GM10248 (cell line): ENCODE measurements at regions not wholly inside any gene's neighbourhood (a gene's known extent, or its start where the extent isn't known, plus 50 kb on each side); places are given as distances from the start of the nearest gene placed in this dataset.

Experiments used
- CTCF ChIA-PET: fragments of 300-600 bp; sonication (Branson Sonifier 250); formaldehyde crosslinking; extraction: SDS; loops from one replicate; lab custom pipeline; 2021; ENCODE audit warnings: antibody characterized with exemption; lab: Yijun Ruan, JAX
- POLR2A ChIA-PET: fragments of 350-650 bp; sonication (Branson Sonifier 250); formaldehyde crosslinking; extraction: SDS; loops from one replicate; lab custom pipeline; 2020; ENCODE audit warnings: antibody characterized with exemption; lab: Yijun Ruan, JAX
- DNase-seq: peaks from one replicate; pipeline ENCODE4 v3.0.0; 2012; ENCODE audit errors: extremely low spot score
- TF ChIP-seq, protein P1 (sequence below): IDR thresholded peaks from 2 replicates; pipeline ENCODE4 v1.5.1; 2012; ENCODE audit warnings: mild to moderate bottlenecking, low read depth; ENCODE audit errors: extremely low read depth, missing control alignments, control extremely low read depth

DNA sequence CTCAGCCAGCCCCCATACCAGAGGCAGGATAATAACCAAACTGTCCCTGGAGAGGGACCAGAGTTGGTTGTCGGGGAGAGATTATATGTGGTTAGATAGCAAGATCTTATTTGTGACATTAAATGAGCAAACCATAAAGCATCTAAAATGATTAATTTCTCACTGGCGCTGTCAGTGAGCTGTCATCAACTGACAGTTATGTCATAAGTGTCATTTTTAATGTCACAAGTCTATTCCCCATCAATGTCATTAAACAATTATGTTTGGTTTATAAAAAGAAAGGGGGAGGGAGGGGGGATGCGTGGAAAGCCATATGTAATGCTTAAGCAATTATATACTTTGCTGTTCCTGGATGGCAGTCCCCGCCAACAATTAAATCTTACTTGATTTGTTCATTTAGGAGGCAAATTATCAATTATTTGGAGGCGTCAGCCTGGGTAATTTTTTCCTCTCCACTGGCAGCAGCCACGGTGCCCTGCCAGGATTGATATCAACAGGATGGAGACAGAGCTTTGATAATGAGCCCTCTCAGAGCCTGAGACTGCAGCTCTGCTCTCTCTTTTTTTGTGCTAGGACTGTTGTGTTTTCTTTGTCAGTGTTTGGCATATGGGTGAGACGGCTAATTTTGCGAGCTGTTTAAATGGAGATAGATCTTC is 333.6 kb upstream of the CAMK1G start:
- TF ChIP-seq, protein P1, sequence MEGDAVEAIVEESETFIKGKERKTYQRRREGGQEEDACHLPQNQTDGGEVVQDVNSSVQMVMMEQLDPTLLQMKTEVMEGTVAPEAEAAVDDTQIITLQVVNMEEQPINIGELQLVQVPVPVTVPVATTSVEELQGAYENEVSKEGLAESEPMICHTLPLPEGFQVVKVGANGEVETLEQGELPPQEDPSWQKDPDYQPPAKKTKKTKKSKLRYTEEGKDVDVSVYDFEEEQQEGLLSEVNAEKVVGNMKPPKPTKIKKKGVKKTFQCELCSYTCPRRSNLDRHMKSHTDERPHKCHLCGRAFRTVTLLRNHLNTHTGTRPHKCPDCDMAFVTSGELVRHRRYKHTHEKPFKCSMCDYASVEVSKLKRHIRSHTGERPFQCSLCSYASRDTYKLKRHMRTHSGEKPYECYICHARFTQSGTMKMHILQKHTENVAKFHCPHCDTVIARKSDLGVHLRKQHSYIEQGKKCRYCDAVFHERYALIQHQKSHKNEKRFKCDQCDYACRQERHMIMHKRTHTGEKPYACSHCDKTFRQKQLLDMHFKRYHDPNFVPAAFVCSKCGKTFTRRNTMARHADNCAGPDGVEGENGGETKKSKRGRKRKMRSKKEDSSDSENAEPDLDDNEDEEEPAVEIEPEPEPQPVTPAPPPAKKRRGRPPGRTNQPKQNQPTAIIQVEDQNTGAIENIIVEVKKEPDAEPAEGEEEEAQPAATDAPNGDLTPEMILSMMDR = no peak
- CTCF ChIA-PET = interaction anchor here (1.0 to 4.5 kb wide), 20 partner anchors 12 to 1228 kb away, joined by 3 to 43 read pairs (median 4); no protein-coding TSS in a partner anchor
- no peak for DNase-seq
- POLR2A ChIA-PET = no interaction called here

DNA sequence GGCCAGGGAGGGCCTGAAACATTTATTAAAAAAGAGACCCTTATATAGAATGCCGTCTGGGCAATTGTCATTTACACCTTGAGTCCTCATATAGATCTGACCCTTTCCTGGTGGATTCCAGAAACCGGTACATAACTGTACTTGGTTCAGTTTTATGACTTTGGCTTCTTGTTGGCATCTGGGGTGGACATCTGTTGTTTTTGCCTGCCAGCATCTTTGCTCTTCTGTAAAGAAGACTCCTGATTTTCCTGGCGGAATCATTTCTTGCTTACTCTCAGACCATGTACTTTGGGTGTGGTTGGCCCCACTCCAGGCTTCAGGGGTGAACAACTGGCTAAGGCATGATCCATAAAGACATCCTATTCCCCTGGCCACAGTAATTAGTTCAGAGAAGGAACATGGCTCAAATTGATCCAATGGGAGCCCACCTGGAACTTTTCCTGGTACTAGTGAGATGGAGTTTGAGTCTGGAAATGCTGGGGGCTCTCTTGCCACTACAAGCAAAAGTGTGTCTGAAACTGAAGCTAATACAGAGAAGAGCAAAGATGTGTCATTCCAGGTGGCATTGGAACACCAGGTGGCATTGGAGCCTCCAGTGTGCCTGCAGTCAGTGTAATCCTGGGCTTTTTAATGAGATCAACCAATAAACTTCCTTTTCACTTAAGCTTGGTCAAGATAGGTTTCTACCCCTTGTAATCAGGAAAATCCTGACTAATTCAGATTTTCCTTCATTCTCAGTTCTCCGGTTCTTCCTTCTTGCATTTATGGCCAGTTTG is 332.5 kb upstream of the CAMK1G start:
- POLR2A ChIA-PET = no interaction called here
- TF ChIP-seq, protein P1 = no peak
- CTCF ChIA-PET = interaction anchor here (0.7 to 4.3 kb wide), 2 partner anchors 170 to 599 kb away, joined by 3 to 29 read pairs; no protein-coding TSS in a partner anchor
- DNase-seq = no peak

DNA sequence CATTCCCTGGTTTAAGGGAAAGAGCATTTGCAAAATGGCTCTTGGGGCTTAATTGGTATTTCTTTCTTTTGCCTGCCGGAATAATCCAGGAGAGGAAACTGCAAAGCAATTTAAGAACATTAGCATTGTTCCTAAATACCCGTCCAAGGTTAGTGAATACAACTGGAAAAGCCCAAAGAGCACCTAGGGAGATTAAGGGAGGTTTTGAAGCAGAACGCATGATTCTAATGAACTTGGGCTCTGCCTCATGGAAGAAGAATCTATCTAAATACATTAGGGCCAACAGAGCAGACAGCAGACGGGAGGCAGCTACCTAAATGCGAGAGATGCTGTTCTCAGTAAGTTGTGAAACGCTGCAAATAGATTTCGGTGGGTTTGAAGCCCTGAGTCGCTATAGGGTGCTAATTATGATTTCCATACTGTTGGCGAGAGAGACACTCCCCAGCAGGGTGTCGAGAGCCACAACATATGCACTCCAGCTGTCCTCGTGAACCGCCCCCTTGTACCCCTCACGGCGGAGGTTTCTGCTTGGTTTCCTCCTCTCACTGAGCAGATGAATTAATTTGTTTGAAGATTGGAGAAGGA is 326.7 kb upstream of the CAMK1G start:
- no peak for DNase-seq
- CTCF ChIA-PET = interaction anchor here (1.5 kb wide), 1 partner anchor 8 kb away, joined by 5 read pairs; no protein-coding TSS in a partner anchor
- POLR2A ChIA-PET = no interaction called here
- TF ChIP-seq, protein P1 = no peak

DNA sequence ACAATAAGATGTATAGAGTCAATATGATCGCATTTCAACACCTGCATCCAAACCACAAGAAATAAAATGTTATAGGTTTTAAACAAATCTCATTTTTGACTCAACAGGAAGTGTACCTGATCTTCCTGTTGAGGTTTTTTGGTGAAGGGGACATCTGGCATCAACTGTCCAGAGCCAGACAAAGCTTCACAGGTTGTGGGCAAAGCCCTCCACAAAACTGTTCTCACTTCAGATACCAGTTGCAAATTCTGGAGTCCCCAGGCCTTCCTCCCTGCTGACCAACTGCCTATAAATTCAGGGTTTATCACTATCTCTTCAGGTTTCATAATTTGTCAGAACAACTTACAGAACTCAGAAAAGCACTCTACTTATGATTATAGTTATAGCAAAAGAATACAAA is 326.1 kb upstream of the CAMK1G start:
- TF ChIP-seq, protein P1 = no peak
- POLR2A ChIA-PET = no interaction called here
- CTCF ChIA-PET = interaction anchor here (1.5 kb wide), 1 partner anchor 9 kb away, joined by 5 read pairs; no protein-coding TSS in a partner anchor
- no peak for DNase-seq

DNA sequence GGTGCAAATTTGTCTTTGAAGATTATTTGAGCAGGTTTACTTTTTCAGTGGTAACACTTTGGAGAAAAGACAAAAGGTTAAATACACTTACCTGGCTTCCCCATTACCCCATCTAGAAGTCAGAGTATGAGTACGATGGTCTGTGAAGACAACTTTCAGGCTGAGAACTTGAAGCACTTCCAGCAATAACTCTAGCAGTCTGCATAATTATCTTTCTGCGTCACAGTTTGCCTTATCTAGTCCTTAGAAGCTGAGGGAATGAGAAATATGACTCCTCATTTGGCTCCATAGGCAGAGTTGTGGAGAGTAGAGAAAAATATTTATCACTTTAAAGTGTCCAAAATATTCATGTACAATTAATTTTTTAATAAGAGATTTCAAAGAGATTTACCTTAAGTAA is 323.4 kb upstream of the CAMK1G start:
- ChIA-PET CTCF (interaction anchor here (1.2 to 2.2 kb wide), 4 partner anchors 12 to 306 kb away, joined by 3 to 16 read pairs (median 4); no protein-coding TSS in a partner anchor), POLR2A (no interaction called here)
- TF ChIP-seq, protein P1 = no peak

DNA sequence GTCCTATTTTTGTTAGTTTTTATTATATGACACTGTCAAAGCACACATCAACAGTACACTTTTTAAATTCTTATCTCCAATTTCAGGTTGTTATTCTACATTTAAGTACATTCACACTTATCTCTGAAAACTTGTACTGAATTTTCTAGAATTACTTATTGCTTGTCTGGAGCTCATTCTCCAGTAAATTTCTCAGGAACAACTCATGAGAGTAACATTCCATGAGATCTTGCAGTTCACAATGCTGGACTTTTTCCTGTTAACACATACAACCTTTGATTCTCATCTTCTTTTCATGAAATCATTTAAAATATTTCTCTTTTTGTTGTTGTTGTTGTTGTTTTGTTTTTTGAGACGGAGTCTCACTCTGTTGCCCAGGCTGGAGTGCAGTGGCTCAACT is 320.9 kb upstream of the CAMK1G start:
- ChIA-PET CTCF (interaction anchor here (1.6 kb wide), 1 partner anchor 13 kb away, joined by 4 read pairs; no protein-coding TSS in a partner anchor), POLR2A (no interaction called here)
- TF ChIP-seq, protein P1 = no peak
- DNase-seq = no peak

More for the DNA sequence above, 323.4 kb upstream of the CAMK1G start:
- DNase-seq = no peak
